HG02571 (cell line): ENCODE measurements at regions not wholly inside any gene's neighbourhood (a gene's known extent, or its start where the extent isn't known, plus 50 kb on each side); places are given as distances from the start of the nearest gene placed in this dataset.

Experiments used
- ATAC-seq: cut with Tn5 transposase; IDR thresholded peaks from one replicate; pipeline ENCODE4 v1.9.1; 2021; ENCODE audit warnings: mild to moderate bottlenecking, moderate library complexity; ENCODE audit not compliant: unreplicated experiment

DNA sequence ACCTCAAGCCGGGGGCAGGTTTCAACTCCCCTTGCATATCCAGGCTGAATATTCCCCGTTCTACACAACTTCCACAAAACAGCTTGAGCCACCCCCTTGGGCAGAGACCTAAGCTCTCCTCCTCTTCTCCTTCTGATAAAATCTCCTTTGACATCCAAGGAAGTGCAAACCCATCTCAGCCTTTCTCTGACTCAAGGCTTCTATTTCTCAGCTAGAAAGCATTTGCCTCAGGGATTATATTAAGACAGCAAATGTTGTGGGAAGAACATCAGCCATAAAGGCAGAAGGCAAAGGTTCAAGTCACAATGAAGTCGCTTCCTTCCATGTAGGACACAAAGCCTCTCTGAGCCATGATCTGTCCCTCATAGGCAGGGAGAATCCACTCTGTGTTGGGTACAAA lies 386.6 kb upstream of the ARID1B start:
- ATAC-seq = no peak

DNA sequence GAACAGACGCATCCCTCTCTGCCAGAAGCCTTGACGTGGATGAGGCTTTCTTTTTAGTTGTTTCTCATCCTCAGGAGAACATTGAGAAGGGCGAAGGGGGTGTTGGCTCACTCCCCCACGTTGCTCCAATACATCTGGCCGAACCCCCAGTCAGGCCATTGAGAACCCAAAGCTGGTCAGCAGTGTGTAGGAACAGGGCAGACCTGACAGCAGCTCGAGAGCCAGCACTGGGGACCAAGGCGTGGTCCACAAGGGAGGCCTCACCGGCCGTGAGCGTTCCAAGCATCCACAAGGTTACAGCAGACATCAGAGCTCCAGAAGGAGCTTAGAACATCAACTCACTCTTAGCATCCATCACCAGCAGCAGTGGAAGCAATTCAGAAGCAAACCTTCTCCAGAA lies 387.9 kb upstream of the ARID1B start:
- ATAC-seq = no peak

DNA sequence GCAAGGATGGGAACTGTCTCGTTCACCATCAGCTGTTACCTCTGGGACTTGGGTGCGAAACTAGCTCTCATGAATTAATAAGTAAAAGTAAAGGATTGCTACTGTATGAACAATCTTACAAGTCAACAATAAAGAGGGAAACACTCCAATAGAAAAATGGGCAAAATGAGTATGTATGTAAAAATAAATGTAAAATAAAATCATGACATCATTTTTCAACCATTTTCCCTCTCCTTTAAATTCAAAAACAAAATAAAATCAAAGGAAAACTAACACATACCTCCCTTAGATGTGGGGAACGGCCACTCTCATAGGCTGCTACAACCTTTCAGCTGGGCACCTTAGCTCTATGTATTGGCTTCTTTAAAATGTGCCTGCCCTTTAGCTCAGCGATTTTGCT lies 389.7 kb upstream of the ARID1B start:
- no peak for ATAC-seq

DNA sequence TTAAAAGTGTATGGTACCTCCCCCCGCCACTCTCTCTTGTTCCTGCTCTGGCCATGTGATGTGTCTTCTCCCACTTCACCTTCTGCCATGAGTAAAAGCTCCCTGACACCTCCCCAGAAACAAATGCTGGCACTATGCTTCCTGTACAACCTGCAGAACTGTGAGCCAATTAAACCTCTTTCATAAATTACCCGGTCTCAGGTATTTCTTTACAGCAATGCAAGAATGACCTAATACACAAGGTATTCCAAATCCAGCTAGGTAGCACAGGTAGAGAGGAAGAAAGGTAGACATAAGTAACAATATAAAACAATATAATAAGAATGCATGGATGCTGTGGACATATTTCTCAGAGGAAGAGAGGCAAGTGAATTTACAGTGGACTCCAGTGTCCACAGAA lies 394.1 kb upstream of the ARID1B start:
- no peak for ATAC-seq

DNA sequence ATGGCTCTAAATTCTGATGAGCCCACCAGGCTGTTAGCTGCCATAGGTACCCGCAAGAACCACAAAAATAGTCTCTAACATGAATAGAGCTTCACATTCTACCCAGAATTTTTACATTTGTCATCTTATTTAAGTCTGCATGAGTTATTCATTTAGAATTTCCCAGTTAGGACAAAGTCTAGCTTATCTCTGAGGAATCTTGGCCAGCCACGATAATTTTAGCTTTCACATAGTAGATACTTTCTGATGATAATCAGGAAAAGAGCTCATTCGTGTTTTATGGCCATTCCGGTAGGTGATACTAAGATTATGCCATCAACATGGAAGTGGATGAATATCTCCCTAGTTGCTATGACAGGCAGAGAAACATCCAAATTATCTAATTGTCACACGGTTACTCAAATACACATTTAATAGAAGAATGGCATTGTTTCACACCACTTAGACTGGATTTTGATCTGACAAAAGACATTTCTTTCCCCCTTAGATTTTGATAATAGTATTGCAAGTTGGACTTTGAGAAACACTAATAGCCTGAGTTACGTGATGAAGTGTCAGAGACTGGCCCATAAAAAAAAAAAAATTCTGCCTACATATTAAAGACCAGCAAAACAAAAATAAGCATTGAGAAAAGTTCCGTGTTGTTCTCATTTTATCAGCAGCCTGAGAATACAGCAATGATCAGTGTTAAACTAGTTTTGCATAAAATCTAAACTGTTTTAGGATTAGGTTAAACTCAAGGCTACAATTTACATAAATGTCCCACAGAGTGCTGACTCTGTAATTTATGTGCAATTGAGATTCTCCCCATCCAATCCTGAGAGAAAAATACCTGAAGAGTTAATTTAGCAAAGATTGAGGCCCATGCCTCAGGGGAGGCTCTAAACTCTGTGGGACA lies 397.5 kb upstream of the ARID1B start:
- ATAC-seq = no peak

DNA sequence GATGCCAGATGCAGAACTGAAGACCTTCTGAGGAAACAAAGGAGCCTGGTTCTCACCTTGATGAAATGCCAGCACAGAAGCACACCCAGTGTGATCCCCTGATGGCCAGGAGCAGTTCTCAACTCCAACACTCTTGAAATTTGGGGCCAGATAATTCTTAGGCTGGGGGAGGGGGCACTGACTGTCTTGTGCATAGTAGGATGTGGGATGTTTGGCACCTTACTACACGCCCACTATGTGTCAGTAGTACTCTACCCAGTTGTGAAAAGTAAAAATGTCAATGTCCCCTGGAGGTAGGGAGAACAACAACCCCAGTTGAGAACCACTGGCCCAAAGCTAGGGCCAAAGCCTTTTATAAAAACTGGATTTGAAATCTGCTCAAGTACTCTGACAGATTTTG lies 398.3 kb upstream of the ARID1B start:
- ATAC-seq = no peak

DNA sequence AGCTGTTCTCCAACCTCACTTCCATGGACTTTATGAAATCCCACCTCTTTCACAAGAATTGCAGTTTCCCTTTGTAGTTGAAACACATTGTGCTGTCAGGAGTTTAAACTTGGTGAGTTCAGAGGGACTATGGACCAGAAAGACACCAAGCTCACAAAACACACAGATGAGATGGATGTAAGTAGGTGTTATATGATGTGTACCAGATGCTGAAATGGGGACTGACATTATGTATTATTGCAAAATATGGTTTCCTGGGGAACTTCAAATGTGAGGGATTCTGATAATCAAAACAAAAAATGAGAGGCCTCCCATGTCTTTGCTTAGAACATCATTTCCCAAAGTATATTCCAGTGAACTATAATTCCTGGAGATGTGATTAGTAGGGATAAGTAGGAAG lies 401.1 kb upstream of the ARID1B start:
- ATAC-seq = no peak

DNA sequence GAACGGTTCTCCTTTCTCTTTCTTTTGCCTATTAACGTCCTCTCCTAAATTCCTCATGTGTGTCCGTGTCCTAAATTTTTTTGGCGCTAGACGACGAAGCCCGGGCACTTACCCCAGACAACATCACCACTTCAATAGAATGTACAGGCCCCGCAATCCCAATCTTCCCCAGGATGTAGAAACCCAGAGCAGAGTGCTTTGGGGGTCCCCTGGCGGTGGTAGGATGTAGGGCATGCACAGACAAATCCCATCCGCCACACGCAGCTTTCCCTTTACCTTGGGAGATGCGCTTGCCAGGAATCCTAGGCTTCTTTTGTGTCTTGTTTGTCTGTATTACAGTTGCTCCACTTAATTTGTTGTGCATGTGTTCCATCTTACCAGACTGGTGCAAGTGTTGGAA lies 417.3 kb upstream of the ARID1B start:
- no peak for ATAC-seq

DNA sequence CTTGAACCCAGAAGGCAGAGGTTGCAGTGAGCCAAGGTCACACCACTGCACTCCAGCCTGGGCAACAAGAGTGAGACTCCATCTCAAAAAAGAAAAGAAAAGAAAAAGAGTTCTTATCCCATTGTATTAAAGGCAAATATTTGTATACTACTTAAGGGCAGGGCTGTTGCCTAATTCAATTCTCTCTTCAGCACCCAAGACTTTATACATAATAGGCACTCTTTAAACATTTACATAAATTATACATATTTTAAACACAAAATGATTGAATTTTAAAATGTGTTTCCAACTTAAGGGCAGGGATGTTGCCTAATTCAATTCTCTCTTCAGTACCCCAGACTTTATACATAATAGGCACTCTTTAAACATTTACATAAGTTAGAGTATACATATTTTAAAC lies 424.3 kb upstream of the ARID1B start:
- no peak for ATAC-seq

DNA sequence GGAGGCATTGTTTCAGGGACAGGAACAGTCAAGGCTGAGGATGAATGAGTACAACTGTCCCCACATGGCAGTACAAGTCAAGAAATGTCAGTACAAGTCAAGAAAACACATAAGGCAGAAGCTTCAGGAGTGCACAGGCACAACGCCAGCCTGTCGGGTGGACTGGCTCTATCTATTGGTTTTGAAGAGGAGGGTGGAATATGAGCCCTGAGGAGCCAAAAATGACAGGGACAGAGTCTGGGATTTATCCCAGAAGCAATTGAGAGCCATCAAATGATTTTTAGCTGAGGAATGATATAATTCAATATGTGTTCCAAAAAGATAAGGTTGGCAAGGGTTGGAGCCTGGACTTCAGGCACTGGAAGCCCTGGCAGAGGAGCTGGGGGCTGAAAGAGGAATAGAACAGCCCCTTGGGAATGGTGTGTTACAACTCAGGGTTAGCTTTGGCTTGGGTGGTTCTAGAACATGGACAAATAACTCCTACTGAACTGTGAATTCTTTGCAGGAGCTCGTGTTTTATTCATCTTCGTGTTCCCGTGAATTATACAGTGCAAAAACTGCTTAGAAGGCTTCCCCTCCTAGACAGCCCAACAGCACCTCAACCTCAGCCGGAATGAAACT lies 425.7 kb upstream of the ARID1B start:
- no peak for ATAC-seq

DNA sequence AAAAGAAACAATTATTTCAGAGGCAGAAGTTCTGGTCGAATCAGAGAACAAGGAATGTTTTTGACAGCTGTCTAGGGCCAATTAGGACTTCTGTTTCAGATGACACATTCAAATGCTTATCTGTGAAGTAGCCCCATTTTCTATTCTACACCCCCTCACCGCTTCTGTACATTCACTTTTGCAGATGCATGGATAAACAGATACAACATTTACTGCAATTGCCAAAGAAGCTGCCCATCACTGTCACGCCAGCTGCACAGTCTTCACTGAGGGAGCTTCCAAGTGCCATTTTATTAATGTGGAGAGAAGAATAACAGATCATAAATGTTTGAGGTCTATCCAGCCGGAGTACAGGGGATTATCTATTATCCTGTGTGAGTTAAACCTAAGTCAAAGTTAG lies 426.8 kb upstream of the ARID1B start:
- no peak for ATAC-seq

DNA sequence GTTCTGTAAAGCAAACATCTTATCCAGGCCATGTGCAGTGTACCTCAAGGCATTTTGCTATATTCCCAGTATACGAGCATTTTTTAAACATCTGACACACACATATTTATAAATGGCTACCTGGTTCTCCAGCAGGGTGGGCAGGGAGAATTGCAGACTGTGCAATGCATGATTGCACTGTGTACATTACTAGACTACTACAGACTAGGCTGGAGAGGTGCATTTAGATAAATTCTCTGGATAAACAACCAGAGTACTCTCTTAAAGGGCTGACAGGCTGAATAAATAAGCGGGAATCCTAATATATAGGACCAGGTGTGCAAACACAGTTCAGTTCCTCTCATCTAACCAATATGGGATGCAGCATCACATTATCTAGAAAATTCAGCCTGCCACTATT lies 428.3 kb upstream of the ARID1B start:
- ATAC-seq = no peak

DNA sequence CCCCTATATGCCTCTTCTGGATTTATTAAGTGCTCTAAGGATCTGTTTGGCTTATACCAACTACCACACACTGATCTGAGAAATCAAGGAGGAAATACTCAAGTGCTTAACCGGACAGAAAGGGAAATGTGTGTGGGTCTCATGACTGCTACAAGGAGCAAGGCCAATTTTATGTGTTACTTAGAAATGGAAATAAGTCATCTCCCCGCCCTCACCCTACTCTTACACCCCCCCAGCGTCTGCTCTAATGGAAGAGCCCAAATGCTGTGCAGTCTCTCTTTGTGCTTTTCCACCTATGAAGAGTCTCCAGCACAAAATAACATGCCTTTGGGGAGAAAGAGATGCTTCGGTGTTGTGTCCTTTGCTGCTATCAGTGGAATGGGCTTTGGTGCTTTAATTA lies 428.8 kb upstream of the ARID1B start:
- no peak for ATAC-seq

DNA sequence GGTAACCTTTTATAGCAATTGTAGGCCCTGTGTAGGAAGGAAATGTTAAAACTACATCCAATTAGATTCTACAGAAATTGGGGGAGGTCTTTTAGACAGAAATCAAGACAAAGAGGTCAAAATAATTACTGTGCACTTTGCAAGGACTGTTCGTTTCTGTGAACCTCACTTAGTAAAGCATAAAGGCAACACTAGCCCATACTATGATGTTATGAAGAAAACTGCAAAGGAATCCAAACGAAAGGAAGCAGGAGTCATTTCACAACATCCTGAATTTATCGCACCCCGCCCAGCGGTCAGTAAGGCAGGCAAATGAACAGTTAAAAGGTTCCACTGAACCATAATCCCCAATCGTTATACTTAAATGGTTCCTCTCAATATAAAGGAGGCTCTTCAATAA lies 429.5 kb upstream of the ARID1B start:
- no peak for ATAC-seq

DNA sequence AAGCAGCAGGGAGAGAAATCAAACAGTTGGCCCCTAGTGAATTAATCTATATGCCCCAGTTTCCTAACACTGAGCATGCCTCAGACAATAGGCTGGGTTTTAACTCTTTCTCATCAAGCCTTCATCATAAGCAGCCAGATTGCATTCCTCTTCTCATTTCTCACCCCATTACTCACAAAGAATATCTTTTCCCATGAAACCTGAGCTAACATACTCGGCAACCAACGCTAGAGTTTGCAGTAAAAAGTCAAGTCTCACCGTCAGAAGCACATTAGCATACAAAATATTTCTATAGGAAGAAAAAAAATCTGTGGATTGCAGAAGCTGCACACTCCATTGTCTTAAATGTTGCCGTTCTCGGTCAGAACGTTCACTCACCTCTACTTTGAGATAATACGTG lies 429.9 kb upstream of the ARID1B start:
- ATAC-seq = no peak

DNA sequence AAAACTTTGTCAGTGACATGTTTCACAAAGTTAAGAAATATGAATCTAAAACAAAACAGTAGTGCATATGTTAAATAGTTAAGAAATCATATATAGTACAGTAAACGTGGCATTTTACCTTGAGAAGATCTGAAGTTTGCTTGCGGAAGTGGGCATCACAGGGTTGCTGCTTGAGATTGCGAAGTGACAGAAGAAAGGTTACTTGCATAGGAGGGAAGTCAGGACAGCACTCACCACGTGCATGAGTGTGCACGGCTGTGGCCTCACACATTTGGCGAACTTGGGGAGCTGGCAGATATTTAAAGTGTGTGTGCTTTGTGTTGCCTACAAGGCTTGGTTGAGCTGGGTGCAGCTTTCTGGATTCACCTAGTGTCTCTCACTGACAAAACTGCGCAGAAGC lies 431.5 kb upstream of the ARID1B start:
- no peak for ATAC-seq

DNA sequence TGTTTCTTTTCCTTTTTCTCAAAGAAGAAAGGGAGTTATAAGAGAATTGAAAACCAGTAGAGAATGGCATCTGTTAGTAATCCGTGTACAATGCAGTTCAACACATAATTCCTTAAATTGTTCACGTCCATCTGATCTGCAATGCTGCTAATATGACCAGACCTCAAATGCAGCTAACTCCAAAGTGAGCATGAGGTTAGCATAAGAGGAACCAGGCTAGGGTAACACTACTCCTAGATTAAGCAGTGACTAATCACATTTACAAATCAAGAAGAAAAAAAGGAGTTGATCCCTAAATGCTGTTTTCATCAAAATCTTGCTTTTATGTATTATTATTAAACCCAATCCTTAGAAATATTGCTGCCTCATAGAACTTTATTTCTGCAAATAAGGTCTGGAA lies 432.7 kb upstream of the ARID1B start:
- ATAC-seq = no peak

DNA sequence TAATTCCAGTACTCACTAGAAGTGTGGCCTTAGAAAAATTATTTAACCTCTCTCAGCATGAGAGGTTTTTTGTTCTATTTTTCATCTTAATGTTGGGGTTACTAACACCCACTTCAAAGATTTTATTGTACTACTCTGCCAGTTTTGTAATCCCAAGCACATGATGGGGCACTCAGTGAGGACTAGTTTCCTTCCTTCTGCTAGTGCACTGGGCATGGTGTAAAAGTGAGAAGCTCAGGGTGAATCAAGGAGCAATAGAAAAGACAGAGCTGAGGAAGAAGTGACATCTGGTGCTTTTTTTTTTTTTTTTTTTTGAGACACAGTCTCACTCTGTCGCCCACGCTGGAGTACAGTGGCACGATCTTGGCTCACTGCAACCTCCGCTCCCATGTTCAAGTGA lies 439.4 kb upstream of the ARID1B start:
- ATAC-seq = no peak

DNA sequence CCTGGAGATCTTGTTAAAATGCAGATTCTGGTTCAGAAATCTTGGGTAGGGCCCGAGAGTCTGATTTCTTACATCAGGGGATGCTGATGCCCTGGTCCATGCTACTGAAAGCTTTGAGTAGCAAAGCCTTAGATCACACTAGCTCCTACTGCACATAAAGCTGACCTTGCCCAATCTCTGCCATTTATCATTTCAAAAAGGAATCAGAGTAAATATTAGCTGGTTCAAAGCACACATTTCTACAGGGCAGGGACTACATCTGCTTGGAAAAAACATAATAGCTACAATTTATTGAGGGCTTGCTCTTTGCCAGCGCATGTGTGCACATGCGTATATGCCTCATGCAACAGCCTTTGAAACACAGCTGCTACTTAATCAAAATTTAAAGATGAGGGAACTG lies 440.4 kb upstream of the ARID1B start:
- ATAC-seq = no peak

DNA sequence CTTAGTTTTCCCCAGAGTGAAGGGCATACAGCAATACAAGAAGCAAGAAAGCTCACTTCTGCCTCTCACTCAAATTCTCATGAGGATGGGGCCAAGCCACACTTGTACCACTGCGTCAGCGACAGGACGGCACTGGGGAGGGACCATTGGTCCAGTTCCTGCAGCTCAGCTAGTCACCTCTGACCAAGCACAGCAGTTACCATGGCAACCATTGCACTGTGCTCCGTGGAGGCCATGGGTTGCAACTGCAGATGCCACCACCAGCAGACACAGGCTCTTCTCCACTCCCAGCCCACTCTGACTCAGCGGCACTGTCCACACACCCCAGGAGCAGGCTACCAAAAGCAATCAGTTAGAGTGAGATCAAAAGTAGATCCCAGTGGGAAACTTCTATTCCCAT lies 441.1 kb upstream of the ARID1B start:
- ATAC-seq = no peak

DNA sequence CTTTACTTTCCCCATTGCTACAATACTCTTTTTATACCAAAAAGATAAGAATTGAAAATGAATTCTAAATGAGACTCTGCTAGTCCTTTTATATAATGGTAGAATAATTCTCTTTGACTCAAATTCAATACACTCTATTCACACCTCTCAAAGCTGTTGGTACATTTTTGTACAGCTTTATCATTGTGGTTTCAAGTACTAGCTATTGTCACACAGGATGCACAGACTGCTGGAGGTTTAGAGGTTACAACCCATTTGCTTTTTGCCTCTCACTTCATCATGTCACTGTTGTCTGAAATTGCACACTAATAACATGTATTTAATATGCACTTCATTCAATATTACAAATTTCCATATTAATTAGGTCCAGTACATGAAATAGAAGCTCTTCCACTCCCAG lies 442.2 kb upstream of the ARID1B start:
- ATAC-seq = no peak

DNA sequence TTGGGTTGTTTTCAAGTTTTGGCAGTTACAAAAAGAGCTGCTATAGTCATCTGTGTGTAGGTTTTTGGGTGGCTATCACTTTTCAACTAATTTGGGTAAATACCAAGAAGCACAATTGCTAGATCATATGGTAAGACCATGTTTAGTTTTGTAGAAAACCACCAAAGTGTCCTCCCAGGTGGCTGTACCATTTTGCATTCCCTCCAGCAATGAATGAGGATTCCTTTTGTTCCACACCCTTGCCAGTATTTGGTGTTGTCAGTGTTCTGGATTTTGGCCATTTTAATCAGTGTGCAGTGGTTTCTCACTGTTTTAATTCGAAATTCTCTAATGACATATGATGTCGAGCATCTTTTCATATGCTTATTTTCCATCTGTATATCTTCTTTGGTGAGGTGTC lies 457.5 kb upstream of the ARID1B start:
- no peak for ATAC-seq
